ENCODE measurements at regions not wholly inside any gene's neighbourhood (a gene's known extent, or its start where the extent isn't known, plus 50 kb on each side); places are given as distances from the start of the nearest gene placed in this dataset.

- Histone ChIP-seq H3K23ac (ENCODE audit: insufficient read length) (no peak overlapping the region), H3K4me2 (ENCODE audit: insufficient read depth in 1 of 2, low read depth in 2 of 2, low read length in 2 of 2) (no peak overlapping the region), H4K5ac (ENCODE audit: insufficient read length, low read depth, low read length) (no peak overlapping the region), H2BK120ac (replicated peaks; ENCODE audit: low read depth, low read length) (no peak overlapping the region), H3K27me3 (replicated peaks in 1 of 4; ENCODE audit: control insufficient read depth in 3 of 4, extremely low read depth in 1 of 4, insufficient read depth in 3 of 4, low read length in 3 of 4) (no peaks in the 10 kb centered on the region), H2BK15ac (ENCODE audit: low read length) (no peak overlapping the region), H3K56ac (replicated peaks; ENCODE audit: insufficient read length, low read depth, low read length) (no peak overlapping the region), H3K79me2 (ENCODE audit: control insufficient read depth in 1 of 2, insufficient read depth in 2 of 2, low read length in 2 of 2) (no peaks in the 10 kb centered on the region), H2BK5ac (ENCODE audit: low read depth, low read length) (no peak overlapping the region), H2AK5ac (ENCODE audit: low read depth, low read length) (no peak overlapping the region), H2AFZ (ENCODE audit: low read length) (no peak overlapping the region), H3K14ac (ENCODE audit: insufficient read length) (no peak overlapping the region), H3K4ac (replicated peaks; ENCODE audit: insufficient read length, low read depth, low read length) (no peak overlapping the region), H4K8ac (ENCODE audit: extremely low read depth, insufficient read depth, low read length) (no peak overlapping the region), H3K18ac (ENCODE audit: extremely low read depth, low read length) (no peak overlapping the region), H3K9ac (replicated peaks in 1 of 4; ENCODE audit: extremely low read depth in 1 of 4, low read depth in 3 of 4, low read length in 3 of 4) (no peak overlapping the region), H3K9me3 (ENCODE audit: insufficient read depth in 2 of 2, low read depth in 1 of 2, low read length in 1 of 2) (peaks cover 5 to 11% of the 10 kb centered on the region in 2 experiments), H4K91ac (replicated peaks; ENCODE audit: insufficient read length, low read length) (no peak overlapping the region), H3K4me1 (replicated peaks in 1 of 4; ENCODE audit: control insufficient read depth in 3 of 4, insufficient read depth in 4 of 4, low read length in 3 of 4) (no peaks in the 10 kb centered on the region), H3K4me3 (ENCODE audit: extremely low read depth in 1 of 4, insufficient read depth in 2 of 4, low read depth in 3 of 4, low read length in 4 of 4) (no peak overlapping the region), H3K36me3 (ENCODE audit: control insufficient read depth in 2 of 4, insufficient read depth in 4 of 4, low read length in 3 of 4) (no peaks in the 10 kb centered on the region), H3K79me1 (ENCODE audit: low read depth, low read length) (no peaks in the 10 kb centered on the region), H2BK12ac (ENCODE audit: low read depth, low read length) (no peak overlapping the region), H2BK20ac (ENCODE audit: low read length) (no peak overlapping the region), H4K20me1 (replicated peaks in 1 of 2; ENCODE audit: control insufficient read depth in 1 of 2, insufficient read depth in 2 of 2, low read length in 2 of 2) (no peaks in the 10 kb centered on the region), H3K23me2 (ENCODE audit: low read depth, low read length) (no peaks in the 10 kb centered on the region), H3K27ac (ENCODE audit: low read depth, low read length) (no peak overlapping the region)
- ChIA-PET CTCF (ENCODE audit: partially characterized antibody) (no interaction called here), POLR2A (ENCODE audit: partially characterized antibody) (no interaction called here)
- FAIRE-seq (no peak), DNase-seq (ENCODE audit: low read depth in 1 of 2, low spot score in 2 of 2) (no peak)
- TF ChIP-seq CREB1 (IDR thresholded peaks at IDR 0.05) (no peak), GABPA (IDR thresholded peaks at IDR 0.05; ENCODE audit: borderline replicate concordance, insufficient read depth, low read length) (no peak), SIRT6 (IDR thresholded peaks at IDR 0.05; ENCODE audit: low read length) (no peak), CTBP2 (IDR thresholded peaks at IDR 0.05; ENCODE audit: borderline replicate concordance, insufficient read depth, insufficient read length, low read length) (no peak), TBP (IDR thresholded peaks at IDR 0.05; ENCODE audit: low read depth, low read length) (no peak), SP4 (IDR thresholded peaks at IDR 0.05; ENCODE audit: low read length) (no peak), EP300 (IDR thresholded peaks at IDR 0.05; ENCODE audit: borderline replicate concordance in 1 of 2, low read depth in 2 of 2, low read length in 2 of 2) (no peak)
- 75% methylated on average over 4 of the region's 4 CpGs; no CpG with 5 or more reads in 1 of the 2 experiments for WGBS, 2 experiments (ENCODE audit: extremely low coverage in 1 of 2, insufficient coverage in 1 of 2, insufficient read length in 1 of 2, insufficient replicate concordance in 2 of 2, low coverage in 1 of 2, low lambda C conversion rate in 2 of 2, missing lambda C conversion rate in 1 of 2)
These were observed 718.1 kb upstream of the CDH6 start for GRCh38 chr5:30475429-30475828.

Data from H1 (cell line).